ENCODE measurements at regions not wholly inside any gene's neighbourhood (a gene's known extent, or its start where the extent isn't known, plus 50 kb on each side); places are given as distances from the start of the nearest gene placed in this dataset.
"Not testable (repeated sequence)": the region's sequence is repeated elsewhere in the genome, so short reads cannot be mapped to it uniquely, and the experiment has no call there.

- DNase-seq (ENCODE audit: low spot score): no peak
- TF ChIP-seq CTCF (IDR thresholded peaks at IDR 0.05; ENCODE audit: extremely low read depth, insufficient read depth, missing control alignments): no peak
- in situ Hi-C loops (cut with MboI; ENCODE audit: low pct_unique_long_range_greater_than_20kb, low sequenced_read_pairs, unreplicated experiment): no loop called here
These were observed 364.8 kb downstream of the NYAP2 start for GRCh38 chr2:225764346-225764745.

GRCh38 chr2:225763711-225764110 is 364.2 kb downstream of the NYAP2 start:
- in situ Hi-C loops (cut with MboI; ENCODE audit: low pct_unique_long_range_greater_than_20kb, low sequenced_read_pairs, unreplicated experiment): no loop called here

GRCh38 chr2:225761396-225761795 is 361.9 kb downstream of the NYAP2 start:
- in situ Hi-C loops (cut with MboI; ENCODE audit: low pct_unique_long_range_greater_than_20kb, low sequenced_read_pairs, unreplicated experiment): no loop called here
- DNase-seq (ENCODE audit: low spot score): no peak
- no peak for TF ChIP-seq CTCF (IDR thresholded peaks at IDR 0.05; ENCODE audit: extremely low read depth, insufficient read depth, missing control alignments)

More at GRCh38 chr2:225763711-225764110, 364.2 kb downstream of the NYAP2 start:
- TF ChIP-seq CTCF (IDR thresholded peaks at IDR 0.05; ENCODE audit: extremely low read depth, insufficient read depth, missing control alignments): no peak
- no peak for DNase-seq (ENCODE audit: low spot score)

- TF ChIP-seq CTCF (IDR thresholded peaks at IDR 0.05; ENCODE audit: extremely low read depth, insufficient read depth, missing control alignments): no peak
- no peak for DNase-seq (ENCODE audit: low spot score)
- in situ Hi-C loops (cut with MboI; ENCODE audit: low pct_unique_long_range_greater_than_20kb, low sequenced_read_pairs, unreplicated experiment): no loop called here
These were observed 357.7 kb downstream of the NYAP2 start for GRCh38 chr2:225757248-225757647.

GRCh38 chr2:225756198-225756597 is 356.7 kb downstream of the NYAP2 start:
- no peak for TF ChIP-seq CTCF (IDR thresholded peaks at IDR 0.05; ENCODE audit: extremely low read depth, insufficient read depth, missing control alignments)
- in situ Hi-C loops (cut with MboI; ENCODE audit: low pct_unique_long_range_greater_than_20kb, low sequenced_read_pairs, unreplicated experiment): no loop called here
- no peak for DNase-seq (ENCODE audit: low spot score)

- in situ Hi-C loops (cut with MboI; ENCODE audit: low pct_unique_long_range_greater_than_20kb, low sequenced_read_pairs, unreplicated experiment): no loop called here
- no peak for TF ChIP-seq CTCF (IDR thresholded peaks at IDR 0.05; ENCODE audit: extremely low read depth, insufficient read depth, missing control alignments)
- no peak for DNase-seq (ENCODE audit: low spot score)
These were observed 349.1 kb downstream of the NYAP2 start for GRCh38 chr2:225748609-225749008.

- in situ Hi-C loops (cut with MboI; ENCODE audit: low pct_unique_long_range_greater_than_20kb, low sequenced_read_pairs, unreplicated experiment); DNase-seq (ENCODE audit: low spot score): not testable (repeated sequence)
These were observed 344.5 kb downstream of the NYAP2 start for GRCh38 chr2:225743996-225744395.
